HG03095 (cell line): ENCODE measurements at regions not wholly inside any gene's neighbourhood (a gene's known extent, or its start where the extent isn't known, plus 50 kb on each side); places are given as distances from the start of the nearest gene placed in this dataset.

Experiments used
- ATAC-seq: cut with Tn5 transposase; IDR thresholded peaks from one replicate; pipeline ENCODE4 v1.9.1; 2021; ENCODE audit warnings: moderate library complexity; ENCODE audit not compliant: unreplicated experiment

GRCh38 chr18:78169174-78169864 lies 810.3 kb upstream of the SALL3 start:
- no peak for ATAC-seq

GRCh38 chr18:78171954-78172353 lies 807.7 kb upstream of the SALL3 start:
- no peak for ATAC-seq

GRCh38 chr18:78174737-78175136 lies 804.9 kb upstream of the SALL3 start:
- ATAC-seq, result no peak

- no peak for ATAC-seq
Observed at GRCh38 chr18:78178812-78179211, 800.8 kb upstream of the SALL3 start.

- no peak for ATAC-seq
Observed at GRCh38 chr18:78180741-78181140, 798.9 kb upstream of the SALL3 start.

- ATAC-seq, result no peak
Observed at GRCh38 chr18:78183815-78184214, 795.8 kb upstream of the SALL3 start.

GRCh38 chr18:78191276-78191675 lies 788.3 kb upstream of the SALL3 start:
- ATAC-seq, result no peak

- no peak for ATAC-seq
Observed at GRCh38 chr18:78192054-78192453, 787.6 kb upstream of the SALL3 start.

GRCh38 chr18:78196280-78196679 lies 783.3 kb upstream of the SALL3 start:
- no peak for ATAC-seq

GRCh38 chr18:78199002-78199401 lies 780.6 kb upstream of the SALL3 start:
- ATAC-seq, result no peak

- ATAC-seq, result no peak
Observed at GRCh38 chr18:78199611-78200010, 780.0 kb upstream of the SALL3 start.

GRCh38 chr18:78207942-78208341 lies 771.7 kb upstream of the SALL3 start:
- ATAC-seq, result no peak

- ATAC-seq, result no peak
Observed at GRCh38 chr18:78208461-78208860, 771.2 kb upstream of the SALL3 start.

- ATAC-seq, result no peak
Observed at GRCh38 chr18:78213361-78213994, 766.1 kb upstream of the SALL3 start.

GRCh38 chr18:78221496-78221895 lies 758.1 kb upstream of the SALL3 start:
- ATAC-seq, result no peak

GRCh38 chr18:78228974-78229373 lies 750.6 kb upstream of the SALL3 start:
- no peak for ATAC-seq

- ATAC-seq, result no peak
Observed at GRCh38 chr18:78230911-78231310, 748.7 kb upstream of the SALL3 start.

- no peak for ATAC-seq
Observed at GRCh38 chr18:78232196-78232595, 747.4 kb upstream of the SALL3 start.

- ATAC-seq, result no peak
Observed at GRCh38 chr18:78237864-78238263, 741.8 kb upstream of the SALL3 start.

GRCh38 chr18:78238404-78239089 lies 741.1 kb upstream of the SALL3 start:
- ATAC-seq, result no peak

GRCh38 chr18:78239090-78239457 lies 740.5 kb upstream of the SALL3 start:
- ATAC-seq, result no peak

- ATAC-seq, result no peak
Observed at GRCh38 chr18:78240101-78240500, 739.5 kb upstream of the SALL3 start.
